ENCODE measurements at regions not wholly inside any gene's neighbourhood (a gene's known extent, or its start where the extent isn't known, plus 50 kb on each side); places are given as distances from the start of the nearest gene placed in this dataset.

- TF ChIP-seq POLR2A (IDR thresholded peaks at IDR 0.05; ENCODE audit: low read depth, low read length) (no peak), CTCF (conservative IDR thresholded peaks at IDR 0.05; ENCODE audit: low read depth, low read length) (no peak), MXI1 (IDR thresholded peaks at IDR 0.05; ENCODE audit: borderline replicate concordance, low read depth, low read length) (no peak), SMC3 (IDR thresholded peaks at IDR 0.05; ENCODE audit: low read depth, low read length) (no peak), FOS (IDR thresholded peaks at IDR 0.05; ENCODE audit: low read depth, low read length) (no peak), BHLHE40 (IDR thresholded peaks at IDR 0.05; ENCODE audit: low read depth, low read length) (no peak)
Observed at GRCh38 chr13:21988624-21989023, 317.8 kb downstream of the FGF9 start.
